Endothelial cell of umbilical vein (primary cell): ENCODE measurements at regions not wholly inside any gene's neighbourhood (a gene's known extent, or its start where the extent isn't known, plus 50 kb on each side); places are given as distances from the start of the nearest gene placed in this dataset.

Experiments
- BruUV-seq: library from RNA; stranded (reverse); fragments of 400-500 nt; replicated peaks from 2 replicates; lab custom pipeline; 2021; lab: Mats Ljungman, UMichigan
- CTCF ChIA-PET: fragments of 300-600, 350-600 bp; sonication (Branson Sonifier 250); formaldehyde crosslinking; loops from one replicate; lab custom pipeline; 2021; ENCODE audit warnings: antibody characterized with exemption, inconsistent platforms; lab: Charles Lee
- POLR2A ChIA-PET: fragments of 300-600, 350-600 bp; sonication (Branson Sonifier 250); formaldehyde crosslinking; loops from one replicate; lab custom pipeline; 2021; ENCODE audit warnings: antibody characterized with exemption, inconsistent platforms; lab: Charles Lee
- DNase-seq: peaks from one replicate; pipeline ENCODE4 v3.0.0-alpha.2; 2011; ENCODE audit warnings: low read depth, low spot score
- FAIRE-seq: peaks from 2 replicates; lab custom pipeline; 2011; peaks lifted over from hg19 to GRCh38; lab: Jason Lieb, UNC
- H2AFZ ChIP-seq: 2 replicates; pipeline ENCODE4 v1.6.0; 2012; ENCODE audit warnings: low read depth, low read length, control low read depth, inconsistent platforms
- H3K27ac ChIP-seq: 2 replicates; pipeline ENCODE4 v1.5.1; 2011; ENCODE audit warnings: low read depth, mild to moderate bottlenecking, control low read depth, low read length, moderate library complexity; ENCODE audit not compliant: insufficient read depth
- H3K27me3 ChIP-seq, 2 experiments: 2 replicates each; pipeline versions ENCODE4 v1.6.0 to v1.6.1; 2011; ENCODE audit warnings: low read length in 2 of 2, mixed read lengths in 1 of 2; ENCODE audit not compliant: control insufficient read depth in 2 of 2, insufficient read depth in 2 of 2
- H3K36me3 ChIP-seq, 2 experiments: 2 replicates in 1 of 2; 3 replicates in 1 of 2; pipeline ENCODE4 v1.5.1; 2011; ENCODE audit warnings: low read length in 2 of 2, mild to moderate bottlenecking in 1 of 2, moderate library complexity in 1 of 2; ENCODE audit not compliant: control insufficient read depth in 2 of 2, insufficient read depth in 2 of 2; ENCODE audit errors: extremely low read depth in 1 of 2
- H3K4me1 ChIP-seq: 3 replicates; pipeline ENCODE4 v1.5.1; 2011; ENCODE audit warnings: mild to moderate bottlenecking, low read length; ENCODE audit not compliant: control insufficient read depth, insufficient read depth; ENCODE audit errors: extremely low read depth
- H3K4me2 ChIP-seq: 2 replicates; pipeline ENCODE4 v1.6.1; 2011; ENCODE audit warnings: low read length, control low read depth, mixed read lengths; ENCODE audit not compliant: insufficient read depth
- H3K4me3 ChIP-seq, 3 experiments: fragments of 200-600 bp in 1 of 3; sonication (generic), shearing (Covaris generic) in 1 of 3; replicated peaks in 1 of 3; 2 replicates each; pipeline ENCODE4 v1.5.1; 2011 to 2016; ENCODE audit warnings: control low read depth in 3 of 3, low read length in 3 of 3, mild to moderate bottlenecking in 2 of 3, inconsistent platforms in 1 of 3, low read depth in 1 of 3, moderate library complexity in 1 of 3; ENCODE audit not compliant: insufficient read depth in 1 of 3
- H3K79me2 ChIP-seq: 2 replicates; pipeline ENCODE4 v1.6.0; 2012; ENCODE audit warnings: low read length, inconsistent platforms; ENCODE audit not compliant: control insufficient read depth, insufficient read depth
- H3K9ac ChIP-seq: replicated peaks from 2 replicates; pipeline ENCODE3; 2011; ENCODE audit warnings: low read length, control low read depth; ENCODE audit not compliant: insufficient read depth; ENCODE audit errors: extremely low read depth
- H3K9me1 ChIP-seq: replicated peaks from 3 replicates; pipeline ENCODE4 v1.6.0; 2011; ENCODE audit warnings: mild to moderate bottlenecking, low read length; ENCODE audit not compliant: control insufficient read depth, insufficient read depth; ENCODE audit errors: extremely low read depth
- H3K9me3 ChIP-seq: replicated peaks from 2 replicates; pipeline ENCODE4 v1.5.1; 2012; ENCODE audit warnings: low read length, inconsistent platforms; ENCODE audit not compliant: control insufficient read depth, insufficient read depth
- H4K20me1 ChIP-seq: replicated peaks from 2 replicates; pipeline ENCODE3; 2011; ENCODE audit warnings: mild to moderate bottlenecking, low read length; ENCODE audit not compliant: control insufficient read depth, insufficient read depth; ENCODE audit errors: extremely low read depth
- CTCF ChIP-seq, 2 donors: IDR thresholded peaks; 1 replicate in 1 of 2; 2 replicates in 1 of 2; pipeline ENCODE4 v1.5.1; 2011; ENCODE audit warnings: low read length in 2 of 2, mild to moderate bottlenecking in 2 of 2, moderate library complexity in 2 of 2, control low read depth in 1 of 2, inconsistent platforms in 1 of 2, low read depth in 1 of 2; ENCODE audit not compliant: insufficient read depth in 1 of 2; ENCODE audit errors: extremely low read depth in 1 of 2
- EZH2 ChIP-seq: IDR thresholded peaks from 2 replicates; pipeline ENCODE4 v1.6.1; 2012; ENCODE audit warnings: borderline replicate concordance, low read depth, mild to moderate bottlenecking, moderate library complexity, low read length, inconsistent platforms; ENCODE audit not compliant: severe bottlenecking
- GATA2 ChIP-seq: IDR thresholded peaks from 2 replicates; pipeline ENCODE4 v1.7.0; 2011; ENCODE audit warnings: low read depth, mild to moderate bottlenecking, moderate library complexity, mixed read lengths, low read length; ENCODE audit not compliant: insufficient read length, insufficient read depth
- JUN ChIP-seq: IDR thresholded peaks from 2 replicates; pipeline ENCODE4 v1.6.1; 2011; ENCODE audit warnings: borderline replicate concordance, low read depth; ENCODE audit not compliant: insufficient read length, insufficient read depth
- MYC ChIP-seq: IDR thresholded peaks from one replicate; pipeline ENCODE4 v1.6.1; 2011; ENCODE audit warnings: mild to moderate bottlenecking, low read depth, low read length
- POLR2A ChIP-seq: IDR thresholded peaks from 2 replicates; pipeline ENCODE4 v1.6.1; 2012; ENCODE audit warnings: low read depth, mild to moderate bottlenecking, control low read depth, low read length
- POLR2AphosphoS5 ChIP-seq: IDR thresholded peaks from 2 replicates; pipeline ENCODE4 v1.6.1; 2012; ENCODE audit warnings: low read depth, mild to moderate bottlenecking, control low read depth, low read length, moderate library complexity; ENCODE audit not compliant: insufficient read depth
- dilution Hi-C: fragments of 300-500 bp; cut with MboI; formaldehyde crosslinking; loops from one replicate; pipeline ENCODE4 v1.15.0; 2019; ENCODE audit warnings: low sequenced_read_pairs; ENCODE audit not compliant: extremely low pct_ligation_motif_present
- intact Hi-C: fragments of 100-400 bp; cut with micrococcal nuclease; formaldehyde crosslinking; loops from one replicate; pipeline ENCODE4 v1.10.0; 2022
- TF ChIP-seq, protein P1 (sequence below): IDR thresholded peaks from 2 replicates; pipeline ENCODE4 v1.6.1; 2011; ENCODE audit not compliant: insufficient read depth, insufficient read length

DNA sequence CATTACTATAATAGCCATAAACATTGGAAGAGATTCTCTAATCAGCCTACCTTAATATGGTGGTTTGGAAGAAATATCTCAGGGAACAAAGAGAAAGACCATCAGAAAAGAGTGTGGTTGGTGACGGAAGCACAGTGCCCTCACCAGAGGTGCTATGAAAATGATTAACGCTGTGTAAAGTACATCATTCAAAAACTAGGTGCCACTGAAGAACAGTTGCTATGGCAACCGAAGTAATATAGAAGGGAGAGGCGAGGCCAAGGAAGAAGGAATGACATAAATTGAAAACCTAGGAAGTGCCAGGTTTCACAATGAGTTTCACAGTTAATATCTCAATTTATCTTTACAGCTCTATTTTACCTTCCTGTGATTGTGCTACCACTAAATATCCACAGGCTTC, 57.0 kb upstream of the ARSJ start:
- no peak overlapping the region for H3K9ac ChIP-seq
- H3K9me1 ChIP-seq: no peaks in the 10 kb centered on the region
- H3K4me1 ChIP-seq: no peaks in the 10 kb centered on the region
- ChIA-PET POLR2A (no interaction called here), CTCF (no interaction called here)
- dilution Hi-C loops (no loop called here), intact Hi-C loops (no loop called here)
- H3K4me2 ChIP-seq: no peak overlapping the region
- no peaks in the 10 kb centered on the region for H3K36me3 ChIP-seq
- no peaks in the 10 kb centered on the region for H3K79me2 ChIP-seq
- no peaks in the 10 kb centered on the region for H3K27me3 ChIP-seq
- H4K20me1 ChIP-seq: no peaks in the 10 kb centered on the region
- no peak overlapping the region for H2AFZ ChIP-seq
- no peak overlapping the region for H3K4me3 ChIP-seq
- no peaks in the 10 kb centered on the region for H3K9me3 ChIP-seq
- TF ChIP-seq EZH2: no peak
- H3K27ac ChIP-seq: no peak overlapping the region
- DNase-seq (no peak), FAIRE-seq (no peak)
- BruUV-seq: no TSS peak

DNA sequence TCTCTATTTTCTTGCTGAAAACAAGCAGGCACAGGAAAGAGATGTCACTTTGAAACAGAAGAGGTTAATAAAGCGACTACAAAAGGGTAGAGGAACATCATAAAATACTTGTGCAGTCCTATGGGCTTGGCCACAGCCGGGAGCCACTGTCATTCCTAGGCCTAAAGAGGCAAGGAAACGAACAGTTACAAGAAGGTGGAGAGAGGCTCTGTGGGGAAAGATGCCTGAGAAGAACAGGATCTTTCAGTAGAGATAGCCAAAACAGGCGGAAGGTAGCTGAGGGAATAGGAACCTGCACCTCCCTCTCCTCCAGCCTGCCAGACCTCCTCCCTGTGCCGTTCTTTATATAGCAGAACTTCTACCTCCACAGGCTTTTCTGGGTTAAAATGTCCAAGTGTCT, 57.4 kb upstream of the ARSJ start:
- TF ChIP-seq, protein P1, sequence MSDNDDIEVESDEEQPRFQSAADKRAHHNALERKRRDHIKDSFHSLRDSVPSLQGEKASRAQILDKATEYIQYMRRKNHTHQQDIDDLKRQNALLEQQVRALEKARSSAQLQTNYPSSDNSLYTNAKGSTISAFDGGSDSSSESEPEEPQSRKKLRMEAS: no peak
- TF ChIP-seq CTCF (IDR thresholded peaks at IDR 0.05; ENCODE audit: extremely low read depth in 1 of 2, insufficient read depth in 1 of 2, low read depth in 1 of 2, low read length in 2 of 2): no peak
- TF ChIP-seq POLR2A: no peak
- no peak for TF ChIP-seq GATA2
- TF ChIP-seq JUN: no peak
- TF ChIP-seq MYC: no peak
- no peak for TF ChIP-seq POLR2AphosphoS5
- no peak for TF ChIP-seq EZH2
- intact Hi-C loops (no loop called here), dilution Hi-C loops (no loop called here)
- FAIRE-seq: no peak
- no peaks in the 10 kb centered on the region for H3K27me3 ChIP-seq
- H3K9me3 ChIP-seq: no peaks in the 10 kb centered on the region
- DNase-seq: no peak
- H3K36me3 ChIP-seq: no peaks in the 10 kb centered on the region
- H3K4me1 ChIP-seq: no peaks in the 10 kb centered on the region
- POLR2A ChIA-PET: no interaction called here
- no peaks in the 10 kb centered on the region for H4K20me1 ChIP-seq
- no peak overlapping the region for H3K4me3 ChIP-seq
- H3K4me2 ChIP-seq: no peak overlapping the region
- no peak overlapping the region for H3K27ac ChIP-seq
- H3K9ac ChIP-seq: no peak overlapping the region
- H3K79me2 ChIP-seq: no peaks in the 10 kb centered on the region
- H3K9me1 ChIP-seq: no peaks in the 10 kb centered on the region
- no TSS peak for BruUV-seq
- CTCF ChIA-PET: no interaction called here
- no peak overlapping the region for H2AFZ ChIP-seq
